ENCODE measurements at regions not wholly inside any gene's neighbourhood (a gene's known extent, or its start where the extent isn't known, plus 50 kb on each side); places are given as distances from the start of the nearest gene placed in this dataset.

- Histone ChIP-seq H3F3A (ENCODE audit: insufficient read depth) (no peaks in the 10 kb centered on the region), H3K27me3 (replicated peaks; ENCODE audit: insufficient read depth) (no peaks in the 10 kb centered on the region), H3K9me3 (ENCODE audit: low read depth) (no peaks in the 10 kb centered on the region), H3K9me2 (ENCODE audit: insufficient read depth) (no peaks in the 10 kb centered on the region), H3K79me2 (ENCODE audit: insufficient read depth) (no peaks in the 10 kb centered on the region), H3K9ac (no peak overlapping the region), H3K36me3 (ENCODE audit: low read depth) (no peaks in the 10 kb centered on the region), H3K4me3 (no peak overlapping the region), H4K20me1 (ENCODE audit: insufficient read depth) (no peaks in the 10 kb centered on the region), H3K4me1 (ENCODE audit: insufficient read depth) (no peaks in the 10 kb centered on the region), H3K4me2 (ENCODE audit: unreplicated experiment) (no peak overlapping the region), H2AFZ (no peak overlapping the region), H3K27ac (no peak overlapping the region)
- DNase-seq, result no peak
- TF ChIP-seq EZH2phosphoT487 (IDR thresholded peaks at IDR 0.05; ENCODE audit: insufficient read depth, low read depth), result no peak
- no peak for TF ChIP-seq EZH2 (IDR thresholded peaks at IDR 0.05; ENCODE audit: insufficient read depth, poor library complexity, severe bottlenecking)
- WGBS, 2 experiments (ENCODE audit: low coverage in 1 of 2, low lambda C conversion rate in 2 of 2, missing lambda C conversion rate in 2 of 2), result 70 to 75% methylated on average over 6 of the region's 6 CpGs
- in situ Hi-C loops (cut with MboI), result no loop called here
Measured at GRCh38 chr3:40996827-40997710, 202.2 kb upstream of the CTNNB1 start.

- Histone ChIP-seq H3K27ac (no peak overlapping the region), H3K9me3 (ENCODE audit: low read depth) (no peaks in the 10 kb centered on the region), H3K79me2 (ENCODE audit: insufficient read depth) (no peaks in the 10 kb centered on the region), H3K36me3 (ENCODE audit: low read depth) (no peaks in the 10 kb centered on the region), H4K20me1 (ENCODE audit: insufficient read depth) (no peaks in the 10 kb centered on the region), H3K4me3 (no peak overlapping the region), H3F3A (ENCODE audit: insufficient read depth) (no peaks in the 10 kb centered on the region), H3K4me1 (ENCODE audit: insufficient read depth) (no peaks in the 10 kb centered on the region), H2AFZ (no peak overlapping the region), H3K9ac (no peak overlapping the region), H3K4me2 (ENCODE audit: unreplicated experiment) (no peak overlapping the region), H3K9me2 (ENCODE audit: insufficient read depth) (no peaks in the 10 kb centered on the region), H3K27me3 (replicated peaks; ENCODE audit: insufficient read depth) (0 out of 2 replicates have a peak, but pooled peaks cover 1% of the 10 kb centered on the region)
- TF ChIP-seq EZH2phosphoT487 (IDR thresholded peaks at IDR 0.05; ENCODE audit: insufficient read depth, low read depth), result no peak
- no peak for TF ChIP-seq EZH2 (IDR thresholded peaks at IDR 0.05; ENCODE audit: insufficient read depth, poor library complexity, severe bottlenecking)
- WGBS, 2 experiments (ENCODE audit: low coverage in 1 of 2, low lambda C conversion rate in 2 of 2, missing lambda C conversion rate in 2 of 2), result 93 to 95% methylated on average over 12 to 15 of the region's 15 CpGs
- DNase-seq, result no peak
- in situ Hi-C loops (cut with MboI), result no loop called here
Measured at GRCh38 chr3:40997711-40998519, 201.4 kb upstream of the CTNNB1 start.

- Histone ChIP-seq H3K9me2 (ENCODE audit: insufficient read depth) (no peaks in the 10 kb centered on the region), H3K4me2 (ENCODE audit: unreplicated experiment) (no peak overlapping the region), H3K27ac (no peak overlapping the region), H3K9me3 (ENCODE audit: low read depth) (no peaks in the 10 kb centered on the region), H3K4me1 (ENCODE audit: insufficient read depth) (no peaks in the 10 kb centered on the region), H3K9ac (no peak overlapping the region), H4K20me1 (ENCODE audit: insufficient read depth) (no peaks in the 10 kb centered on the region), H3K36me3 (ENCODE audit: low read depth) (no peaks in the 10 kb centered on the region), H3F3A (ENCODE audit: insufficient read depth) (no peaks in the 10 kb centered on the region), H2AFZ (no peak overlapping the region), H3K27me3 (replicated peaks; ENCODE audit: insufficient read depth) (peaks cover 14% of the 10 kb centered on the region), H3K79me2 (ENCODE audit: insufficient read depth) (no peaks in the 10 kb centered on the region), H3K4me3 (no peak overlapping the region)
- in situ Hi-C loops (cut with MboI), result no loop called here
- no peak for DNase-seq
- TF ChIP-seq EZH2 (IDR thresholded peaks at IDR 0.05; ENCODE audit: insufficient read depth, poor library complexity, severe bottlenecking) (no peak), EZH2phosphoT487 (IDR thresholded peaks at IDR 0.05; ENCODE audit: insufficient read depth, low read depth) (no peak)
- WGBS, 2 experiments (ENCODE audit: low coverage in 1 of 2, low lambda C conversion rate in 2 of 2, missing lambda C conversion rate in 2 of 2), result 35 to 51% methylated on average over 2 of the region's 2 CpGs
Measured at GRCh38 chr3:40999682-41000081, 199.6 kb upstream of the CTNNB1 start.

- TF ChIP-seq EZH2phosphoT487 (IDR thresholded peaks at IDR 0.05; ENCODE audit: insufficient read depth, low read depth), result no peak
- no peak for TF ChIP-seq EZH2 (IDR thresholded peaks at IDR 0.05; ENCODE audit: insufficient read depth, poor library complexity, severe bottlenecking)
- Histone ChIP-seq H3K4me2 (ENCODE audit: unreplicated experiment) (no peak overlapping the region), H3K79me2 (ENCODE audit: insufficient read depth) (no peaks in the 10 kb centered on the region), H3K27ac (no peak overlapping the region), H3K9ac (no peak overlapping the region), H4K20me1 (ENCODE audit: insufficient read depth) (no peaks in the 10 kb centered on the region), H3K4me1 (ENCODE audit: insufficient read depth) (no peaks in the 10 kb centered on the region), H3K9me2 (ENCODE audit: insufficient read depth) (no peaks in the 10 kb centered on the region), H3K9me3 (ENCODE audit: low read depth) (no peaks in the 10 kb centered on the region), H3K27me3 (replicated peaks; ENCODE audit: insufficient read depth) (peaks cover 15% of the 10 kb centered on the region), H3K36me3 (ENCODE audit: low read depth) (no peaks in the 10 kb centered on the region), H3F3A (ENCODE audit: insufficient read depth) (no peaks in the 10 kb centered on the region), H3K4me3 (no peak overlapping the region), H2AFZ (no peak overlapping the region)
- in situ Hi-C loops (cut with MboI), result no loop called here
- WGBS, 2 experiments (ENCODE audit: low coverage in 1 of 2, low lambda C conversion rate in 2 of 2, missing lambda C conversion rate in 2 of 2), result 3 to 6% methylated on average over 6 of the region's 6 CpGs
- DNase-seq, result peak; percentile 58
Measured at GRCh38 chr3:41000471-41000870, 198.8 kb upstream of the CTNNB1 start.
